VCaP (cell line): ENCODE measurements at regions not wholly inside any gene's neighbourhood (a gene's known extent, or its start where the extent isn't known, plus 50 kb on each side); places are given as distances from the start of the nearest gene placed in this dataset.
A peak's percentile ranks its signal among the peaks of the same experiment; 100 is the strongest.
"Not testable (repeated sequence)": the region's sequence is repeated elsewhere in the genome, so short reads cannot be mapped to it uniquely, and the experiment has no call there.

Experiments used
- H3K27ac ChIP-seq: fragments of 450-650 bp; 2 replicates; pipeline ENCODE4 v1.5.1; 2017
- CTCF ChIP-seq: fragments of 450-650 bp; conservative IDR thresholded peaks from 2 replicates; pipeline ENCODE4 v1.5.1; 2017; ENCODE audit warnings: mild to moderate bottlenecking, moderate library complexity

- no peak for TF ChIP-seq CTCF
- H3K27ac ChIP-seq = peak overlapping the region; percentile 6; the same call in 1 of the 2 replicates
These were observed 522.7 kb downstream of the HTR1A start for GRCh38 chr5:63439537-63439936.

- TF ChIP-seq CTCF = no peak
- no peak overlapping the region for H3K27ac ChIP-seq
These were observed 552.5 kb downstream of the HTR1A start for GRCh38 chr5:63409737-63410136.

- TF ChIP-seq CTCF = no peak
- H3K27ac ChIP-seq = no peak overlapping the region
These were observed 553.3 kb downstream of the HTR1A start for GRCh38 chr5:63408984-63409383.

GRCh38 chr5:63401436-63402046, 560.7 kb downstream of the HTR1A start:
- peak; percentile 100 for TF ChIP-seq CTCF
- no peak overlapping the region; the same call in 1 of the 2 replicates for H3K27ac ChIP-seq

GRCh38 chr5:63400079-63400478, 562.2 kb downstream of the HTR1A start:
- peak overlapping the region; percentile 26 for H3K27ac ChIP-seq
- no peak for TF ChIP-seq CTCF

DNA sequence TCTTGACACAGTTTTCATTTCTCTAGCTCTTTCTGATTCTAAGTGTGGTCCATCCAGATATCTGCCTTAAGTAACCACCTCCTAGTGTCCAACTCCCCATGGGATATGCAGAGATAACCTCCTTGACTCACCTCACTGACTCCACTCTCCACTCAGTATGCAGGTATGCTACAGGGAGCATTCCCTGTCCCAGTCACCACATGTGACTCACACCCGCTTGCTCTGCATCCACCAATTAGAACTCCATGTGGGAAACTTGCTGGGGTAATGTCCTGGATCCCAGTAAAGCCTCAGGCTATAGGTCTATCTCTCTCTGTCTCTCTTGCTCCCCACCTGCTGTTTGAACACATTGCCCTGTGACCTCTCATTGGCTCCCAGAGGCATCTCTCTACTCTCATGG, 563.9 kb downstream of the HTR1A start:
- H3K27ac ChIP-seq = no peak overlapping the region
- TF ChIP-seq CTCF = no peak

- not testable (repeated sequence) for H3K27ac ChIP-seq
These were observed 574.1 kb downstream of the HTR1A start for GRCh38 chr5:63388188-63388587.

GRCh38 chr5:63375851-63376250, 586.4 kb downstream of the HTR1A start:
- H3K27ac ChIP-seq = no peak overlapping the region
- TF ChIP-seq CTCF = no peak
